Endodermal cell (in vitro differentiated cells): ENCODE measurements at regions not wholly inside any gene's neighbourhood (a gene's known extent, or its start where the extent isn't known, plus 50 kb on each side); places are given as distances from the start of the nearest gene placed in this dataset.

Experiments
- DNase-seq: peaks from one replicate; pipeline ENCODE4 v3.0.0-alpha.2; 2017
- H3K27ac ChIP-seq: 2 replicates; pipeline ENCODE4 v1.5.1; 2013; ENCODE audit warnings: mild to moderate bottlenecking, low read depth, low read length, moderate library complexity
- H3K27me3 ChIP-seq: 2 replicates; pipeline ENCODE4 v1.6.1; 2013; ENCODE audit warnings: mild to moderate bottlenecking, low read length, moderate library complexity; ENCODE audit not compliant: insufficient read depth, control insufficient read depth, poor library complexity, severe bottlenecking
- H3K36me3 ChIP-seq: 2 replicates; pipeline ENCODE4 v1.7.0; 2013; ENCODE audit warnings: mild to moderate bottlenecking, low read length, moderate library complexity; ENCODE audit not compliant: control insufficient read depth, insufficient read depth
- H3K4me1 ChIP-seq: one replicate; pipeline ENCODE4 v1.7.0; 2013; ENCODE audit warnings: low read length; ENCODE audit not compliant: control insufficient read depth, insufficient read depth
- H3K4me3 ChIP-seq: 2 replicates; pipeline ENCODE4 v1.5.1; 2013; ENCODE audit warnings: mild to moderate bottlenecking, low read length, moderate library complexity
- H3K9ac ChIP-seq: 2 replicates; pipeline ENCODE4 v1.6.1; 2013; ENCODE audit warnings: mild to moderate bottlenecking, low read length, moderate library complexity; ENCODE audit not compliant: poor library complexity, severe bottlenecking; ENCODE audit errors: extremely low read depth
- H3K9me3 ChIP-seq: 2 replicates; pipeline ENCODE4 v1.6.1; 2013; ENCODE audit warnings: mild to moderate bottlenecking, low read length, moderate library complexity; ENCODE audit not compliant: control insufficient read depth
- H3K27ac Mint-ChIP-seq: 2 replicates; pipeline ENCODE4 v1.8.0; 2020; ENCODE audit warnings: mixed read lengths
- H3K27me3 Mint-ChIP-seq: 2 replicates; pipeline ENCODE4 v1.8.0; 2021; ENCODE audit warnings: mild to moderate bottlenecking, mixed read lengths; ENCODE audit not compliant: insufficient read depth
- H3K36me3 Mint-ChIP-seq: 2 replicates; pipeline ENCODE4 v1.8.0; 2020; ENCODE audit warnings: low read depth, mixed read lengths
- H3K4me1 Mint-ChIP-seq: 2 replicates; pipeline ENCODE4 v1.8.0; 2020; ENCODE audit warnings: mixed read lengths
- H3K4me3 Mint-ChIP-seq: 2 replicates; pipeline ENCODE4 v1.8.0; 2020; ENCODE audit warnings: mild to moderate bottlenecking, moderate library complexity, mixed read lengths
- H3K9me3 Mint-ChIP-seq: 2 replicates; pipeline ENCODE4 v1.8.0; 2020; ENCODE audit warnings: mild to moderate bottlenecking, mixed read lengths
- WGBS, 2 experiments: methylation state at CpG; one replicate each; pipeline versions ENCODE4 v1.1.5 to v1.1.7; 2013; ENCODE audit warnings: missing lambda C conversion rate in 2 of 2, mixed read lengths in 1 of 2; ENCODE audit not compliant: insufficient coverage in 1 of 2, insufficient read length in 1 of 2; 5-methylcytosine and 5-hydroxymethylcytosine counted together
- TF ChIP-seq, protein P1 (sequence below): fragments of 200-600 bp; sonication (generic); conservative IDR thresholded peaks from 2 replicates; pipeline ENCODE4 v1.5.0; 2021; ENCODE audit warnings: antibody characterized with exemption, mild to moderate bottlenecking

- Histone ChIP-seq H3K9me3 (peaks cover 10% of the 10 kb centered on the region), H3K36me3 (no peaks in the 10 kb centered on the region), H3K9ac (no peak overlapping the region), H3K4me3 (no peak overlapping the region), H3K4me1 (no peaks in the 10 kb centered on the region), H3K27ac (no peak overlapping the region), H3K27me3 (no peaks in the 10 kb centered on the region)
- no peak for DNase-seq
- TF ChIP-seq, protein P1, sequence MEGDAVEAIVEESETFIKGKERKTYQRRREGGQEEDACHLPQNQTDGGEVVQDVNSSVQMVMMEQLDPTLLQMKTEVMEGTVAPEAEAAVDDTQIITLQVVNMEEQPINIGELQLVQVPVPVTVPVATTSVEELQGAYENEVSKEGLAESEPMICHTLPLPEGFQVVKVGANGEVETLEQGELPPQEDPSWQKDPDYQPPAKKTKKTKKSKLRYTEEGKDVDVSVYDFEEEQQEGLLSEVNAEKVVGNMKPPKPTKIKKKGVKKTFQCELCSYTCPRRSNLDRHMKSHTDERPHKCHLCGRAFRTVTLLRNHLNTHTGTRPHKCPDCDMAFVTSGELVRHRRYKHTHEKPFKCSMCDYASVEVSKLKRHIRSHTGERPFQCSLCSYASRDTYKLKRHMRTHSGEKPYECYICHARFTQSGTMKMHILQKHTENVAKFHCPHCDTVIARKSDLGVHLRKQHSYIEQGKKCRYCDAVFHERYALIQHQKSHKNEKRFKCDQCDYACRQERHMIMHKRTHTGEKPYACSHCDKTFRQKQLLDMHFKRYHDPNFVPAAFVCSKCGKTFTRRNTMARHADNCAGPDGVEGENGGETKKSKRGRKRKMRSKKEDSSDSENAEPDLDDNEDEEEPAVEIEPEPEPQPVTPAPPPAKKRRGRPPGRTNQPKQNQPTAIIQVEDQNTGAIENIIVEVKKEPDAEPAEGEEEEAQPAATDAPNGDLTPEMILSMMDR, result no peak
- Mint-ChIP-seq H3K27ac (no peak overlapping the region), H3K36me3 (no peaks in the 10 kb centered on the region), H3K27me3 (no peaks in the 10 kb centered on the region), H3K4me3 (no peak overlapping the region), H3K9me3 (peaks cover 64% of the 10 kb centered on the region), H3K4me1 (no peaks in the 10 kb centered on the region)
- 88% methylated on average over 5 of the region's 6 CpGs; no CpG with 5 or more reads in 1 of the 2 experiments for WGBS, 2 experiments
Observed at GRCh38 chrX:127577884-127578283, 474.3 kb downstream of the ACTRT1 start.

DNA sequence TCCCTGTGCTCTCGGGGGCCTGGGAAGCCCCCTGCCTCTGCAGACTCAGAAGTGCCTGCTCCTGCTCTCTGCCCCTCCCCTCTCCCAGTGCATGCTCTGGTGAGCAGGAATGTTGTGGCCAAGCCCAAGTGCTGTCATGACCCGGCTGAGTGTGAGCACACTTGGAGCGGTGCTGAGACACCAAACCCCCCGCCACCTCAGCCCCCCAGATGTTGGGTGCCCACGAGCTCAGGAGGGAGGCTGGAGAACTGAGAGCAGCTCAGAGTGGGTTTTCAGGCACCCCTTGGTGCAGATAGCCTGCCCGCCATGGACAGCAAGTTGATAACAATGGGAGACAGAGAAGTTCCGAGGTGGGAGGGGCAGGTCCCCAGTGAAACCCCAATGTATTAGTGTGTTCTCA, 477.4 kb downstream of the ACTRT1 start:
- no peaks in the 10 kb centered on the region for H3K4me1 ChIP-seq
- H3K9me3 ChIP-seq, result peaks cover 10% of the 10 kb centered on the region
- H3K27me3 Mint-ChIP-seq, result no peaks in the 10 kb centered on the region
- H3K36me3 Mint-ChIP-seq, result no peaks in the 10 kb centered on the region
- 75% methylated on average over 6 of the region's 7 CpGs; no CpG with 5 or more reads in 1 of the 2 experiments for WGBS, 2 experiments
- H3K27me3 ChIP-seq, result no peaks in the 10 kb centered on the region
- H3K36me3 ChIP-seq, result no peaks in the 10 kb centered on the region
- H3K4me1 Mint-ChIP-seq, result peaks cover 2% of the 10 kb centered on the region
- no peak overlapping the region for H3K9ac ChIP-seq
- TF ChIP-seq, protein P1, result no peak
- DNase-seq, result no peak
- peaks cover 52% of the 10 kb centered on the region for H3K9me3 Mint-ChIP-seq
- no peak overlapping the region for H3K4me3 ChIP-seq
- H3K4me3 Mint-ChIP-seq, result no peak overlapping the region
- no peak overlapping the region for H3K27ac ChIP-seq
- no peak overlapping the region for H3K27ac Mint-ChIP-seq

- Mint-ChIP-seq H3K36me3 (no peaks in the 10 kb centered on the region), H3K4me1 (peaks cover 2% of the 10 kb centered on the region), H3K27ac (no peak overlapping the region), H3K27me3 (no peaks in the 10 kb centered on the region), H3K9me3 (peaks cover 49% of the 10 kb centered on the region), H3K4me3 (no peak overlapping the region)
- H3K9me3 ChIP-seq, result peaks cover 10% of the 10 kb centered on the region
- H3K36me3 ChIP-seq, result no peaks in the 10 kb centered on the region
- 100% methylated on average over 1 of the region's 1 CpG; no CpG with 5 or more reads in 1 of the 2 experiments for WGBS, 2 experiments
- H3K27ac ChIP-seq, result no peak overlapping the region
- H3K9ac ChIP-seq, result no peak overlapping the region
- H3K27me3 ChIP-seq, result no peaks in the 10 kb centered on the region
- DNase-seq, result no peak
- TF ChIP-seq, protein P1, result no peak
- no peak overlapping the region for H3K4me3 ChIP-seq
- H3K4me1 ChIP-seq, result no peaks in the 10 kb centered on the region
Observed at GRCh38 chrX:127572471-127572870, 479.7 kb downstream of the ACTRT1 start.
